ENCODE measurements at regions not wholly inside any gene's neighbourhood (a gene's known extent, or its start where the extent isn't known, plus 50 kb on each side); places are given as distances from the start of the nearest gene placed in this dataset.

GRCh38 chr13:67343777-67344176 is 113.6 kb upstream of the PCDH9 start:
- no peak for TF ChIP-seq CTCF (IDR thresholded peaks at IDR 0.05; ENCODE audit: insufficient read depth, low read length)
- TF ChIP-seq POLR2AphosphoS5 (IDR thresholded peaks at IDR 0.05; ENCODE audit: low read depth) = no peak

Data from HL-60 (cell line).